Mucosa of gallbladder (tissue), 1 donor: ENCODE measurements at regions not wholly inside any gene's neighbourhood (a gene's known extent, or its start where the extent isn't known, plus 50 kb on each side); places are given as distances from the start of the nearest gene placed in this dataset.

ENCODE experiments used
- DNase-seq: peaks from one replicate; pipeline ENCODE4 v3.0.0-alpha.2; 2020; ENCODE audit warnings: low spot score
- donor health status: DM: no; HTN: no; CAD: no.

DNA sequence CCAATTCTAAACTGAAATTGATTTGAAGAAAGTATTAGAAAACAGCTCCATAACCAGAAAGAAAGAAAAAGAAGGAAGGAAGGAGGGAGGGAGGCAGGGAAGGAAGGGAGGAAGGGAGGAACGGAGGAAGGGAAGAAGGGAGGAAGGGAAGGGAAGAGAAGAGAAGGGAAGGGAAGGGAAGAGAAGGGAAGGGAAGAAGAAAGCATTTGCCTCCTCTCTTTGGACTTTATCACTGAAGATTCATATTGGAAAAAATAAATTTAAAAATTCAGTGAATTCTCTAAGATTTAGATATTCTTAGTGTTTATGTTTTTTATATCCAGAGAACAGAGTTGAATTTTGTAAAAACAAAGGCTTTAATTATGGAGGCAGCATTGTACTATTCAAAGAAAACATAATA is 68.5 kb upstream of the NXT1 start:
- DNase-seq, result no peak

GRCh38 chr20:23279836-23280235 is 70.8 kb upstream of the NXT1 start:
- DNase-seq, result no peak

DNA sequence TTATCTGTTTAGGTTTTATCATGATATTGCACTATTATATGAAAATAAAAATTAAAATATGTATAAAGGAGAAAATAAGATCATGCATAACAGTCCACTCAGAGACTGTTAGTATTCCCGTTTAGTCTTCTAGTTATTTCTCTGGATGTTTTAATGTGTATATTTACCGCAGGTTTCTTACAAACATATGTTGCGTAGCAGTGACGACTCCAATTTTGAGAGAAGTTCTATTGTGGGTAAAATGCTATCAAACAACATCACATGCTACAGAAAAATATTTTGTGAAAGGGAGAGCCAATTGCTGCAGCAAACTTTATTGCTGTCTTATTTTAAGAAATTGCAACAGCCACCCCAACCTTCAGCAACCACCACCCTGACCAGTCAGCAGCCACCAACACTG is 72.4 kb upstream of the NXT1 start:
- DNase-seq, result no peak

GRCh38 chr20:23277316-23277715 is 73.3 kb upstream of the NXT1 start:
- DNase-seq, result no peak

DNA sequence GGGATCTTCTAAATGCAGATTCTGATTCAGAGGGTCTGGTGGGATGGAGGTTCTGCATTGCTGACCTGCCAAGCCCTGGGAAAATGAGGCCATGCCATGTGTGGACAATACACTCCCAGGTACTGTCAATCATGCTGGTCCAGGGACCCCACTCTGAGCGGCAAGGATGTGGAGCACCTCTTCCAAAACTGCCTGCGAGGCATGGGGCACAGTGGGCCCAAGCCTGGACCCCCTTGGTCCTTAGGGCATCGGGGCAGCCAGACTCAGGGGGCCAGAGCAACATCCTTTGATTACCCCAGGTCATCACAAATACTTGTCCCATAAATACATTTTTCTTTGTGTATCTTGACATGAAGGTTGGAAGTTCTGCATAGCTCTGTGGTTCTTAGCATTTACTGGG is 76.8 kb upstream of the NXT1 start:
- no peak for DNase-seq

DNA sequence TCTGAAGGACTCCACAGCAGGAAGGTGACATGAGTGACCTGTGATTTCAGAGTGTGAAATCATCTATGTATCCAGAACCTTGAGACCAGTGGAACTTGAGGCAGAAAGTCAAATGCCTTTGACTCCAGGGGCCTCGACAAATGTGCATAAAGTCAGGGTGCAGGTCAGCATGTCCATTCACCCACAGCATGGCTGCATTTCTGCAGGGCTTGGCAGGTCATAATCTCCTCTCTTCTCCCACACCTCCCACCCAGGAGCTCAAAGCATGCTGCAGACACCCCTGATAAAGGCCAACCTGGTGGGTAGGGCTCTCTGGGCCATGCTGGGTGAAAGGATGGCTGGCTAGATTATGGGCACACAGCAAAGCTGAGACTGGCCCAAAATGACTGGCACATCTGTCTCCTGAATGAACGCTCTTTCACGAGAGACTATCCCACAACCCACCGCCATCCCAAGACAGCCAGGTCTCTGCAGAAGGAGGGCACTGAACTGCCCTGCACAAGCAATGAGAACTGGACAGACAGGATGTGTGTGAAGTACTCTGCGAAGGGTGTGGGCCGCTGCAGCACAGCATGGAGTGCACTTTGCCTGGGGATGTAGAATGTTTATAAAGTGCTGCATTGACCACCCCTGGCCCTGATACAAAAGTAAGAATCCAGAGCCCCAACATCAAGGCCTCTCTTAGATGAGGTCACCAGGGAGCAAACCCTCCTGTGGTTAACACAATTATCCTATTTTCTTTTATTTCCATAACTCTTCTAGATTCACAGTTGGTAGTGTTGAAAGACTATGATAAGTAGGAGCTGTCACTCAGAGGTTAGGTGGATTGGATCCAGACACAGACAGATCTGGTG is 78.2 kb upstream of the NXT1 start:
- no peak for DNase-seq

- DNase-seq, result no peak
Measured at GRCh38 chr20:23270382-23270911, 80.1 kb upstream of the NXT1 start.

DNA sequence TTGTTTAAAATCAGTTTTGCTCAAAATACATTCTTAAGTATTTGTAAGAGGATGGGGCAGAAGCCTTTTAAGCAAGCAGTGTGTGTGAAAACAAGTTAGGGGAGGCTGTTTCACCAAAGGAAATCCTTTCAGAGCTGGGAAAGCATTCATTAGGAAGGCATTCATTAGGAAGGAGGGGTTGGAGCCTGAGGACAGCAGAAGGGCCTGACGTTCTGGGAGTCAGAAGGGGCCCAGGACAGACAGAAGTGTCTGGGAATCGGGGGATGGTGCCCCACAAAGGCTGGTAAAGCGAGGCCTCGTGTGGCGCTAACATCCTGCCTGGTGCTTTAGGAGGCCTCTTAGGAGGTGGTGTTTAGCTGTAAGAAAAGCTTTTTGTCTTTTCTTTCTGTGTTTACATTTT is 80.6 kb upstream of the NXT1 start:
- no peak for DNase-seq

DNA sequence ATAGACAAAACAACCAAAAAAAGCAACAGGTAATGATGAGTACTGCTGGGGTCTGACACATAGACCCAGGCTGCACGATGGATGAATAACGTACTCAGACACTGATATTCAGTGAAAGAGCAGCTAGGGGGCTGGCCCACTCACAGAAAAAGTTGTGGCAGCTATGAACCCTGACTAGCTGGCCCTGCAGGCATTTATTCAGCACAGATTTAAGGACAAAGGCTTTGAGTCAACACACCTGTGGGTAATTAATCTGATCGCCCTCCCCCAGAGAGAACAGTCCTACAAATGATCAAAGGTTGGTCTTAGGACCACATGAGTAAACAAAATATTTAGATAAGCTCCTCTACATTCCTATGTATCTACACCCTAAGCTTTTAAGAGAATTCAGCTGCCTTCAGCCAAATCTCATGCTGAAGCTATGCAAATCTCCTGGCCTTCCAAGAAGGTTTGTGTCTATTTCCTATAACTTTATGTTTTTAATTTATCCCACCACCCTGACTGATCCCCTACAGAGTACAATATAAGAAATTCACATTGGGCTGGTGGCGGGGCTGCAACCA is 81.7 kb upstream of the NXT1 start:
- no peak for DNase-seq

DNA sequence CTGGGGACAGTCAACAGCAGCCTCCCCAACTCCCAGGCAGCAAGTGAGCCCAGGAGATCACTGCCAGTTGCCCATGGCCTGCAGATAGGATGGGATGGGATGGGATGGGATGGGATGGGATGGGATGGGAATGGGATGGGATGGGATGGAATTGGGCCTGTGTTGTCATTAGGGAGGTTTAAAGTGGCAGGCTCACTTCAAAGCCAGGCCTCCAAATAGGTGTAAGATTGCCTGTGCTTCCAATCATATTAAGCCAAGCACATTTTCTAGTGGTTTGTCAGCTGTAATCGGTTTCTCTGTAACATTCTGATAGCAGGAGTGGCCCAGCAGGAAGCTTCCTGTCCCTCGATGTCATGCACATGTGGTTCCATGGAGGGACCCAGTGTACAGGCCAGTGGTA is 82.7 kb upstream of the NXT1 start:
- DNase-seq, result no peak

DNA sequence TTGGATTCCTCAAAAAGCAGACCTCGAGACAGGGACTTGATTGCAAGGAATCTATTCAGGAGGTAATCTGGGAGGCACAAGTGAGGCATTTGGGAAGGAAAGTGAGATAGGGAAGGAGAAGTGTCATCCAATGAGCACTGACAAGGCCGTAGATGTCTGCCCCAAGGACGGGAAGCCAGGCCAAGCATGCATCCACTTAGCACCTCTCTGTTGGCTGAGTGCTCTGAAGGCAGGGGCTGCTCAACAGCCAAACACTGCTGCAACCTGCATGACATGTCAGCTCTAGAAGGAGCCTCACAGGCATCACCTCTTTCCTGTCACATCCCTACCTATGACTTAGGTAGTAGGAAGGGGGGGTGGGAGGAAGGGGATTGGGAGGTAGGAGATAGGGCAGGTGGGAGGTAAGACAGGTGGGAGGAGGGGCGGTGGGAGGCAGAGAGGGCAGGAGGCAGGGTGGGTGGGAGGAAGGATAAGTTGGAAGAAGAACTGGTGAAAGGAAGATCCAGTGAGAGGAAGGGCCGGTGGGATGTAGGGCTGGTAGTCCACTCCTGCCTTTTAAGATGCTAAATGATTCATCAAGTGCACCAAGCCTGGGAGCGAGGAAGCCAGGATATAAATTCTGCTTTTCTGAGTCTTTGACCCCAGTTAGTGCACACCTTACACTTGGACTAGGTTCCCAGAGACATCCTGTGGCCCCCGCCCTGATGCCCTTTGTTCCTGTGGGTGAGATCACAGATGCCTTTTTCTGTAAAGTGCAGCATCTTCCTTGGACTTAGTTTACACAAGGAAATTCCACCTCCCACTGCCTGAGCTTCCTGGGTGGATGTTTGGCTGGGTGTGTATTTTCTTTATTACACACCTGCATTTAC is 83.8 kb upstream of the NXT1 start:
- no peak for DNase-seq

GRCh38 chr20:23265226-23265625 is 85.4 kb upstream of the NXT1 start:
- no peak for DNase-seq

GRCh38 chr20:23264545-23264944 is 86.0 kb upstream of the NXT1 start:
- no peak for DNase-seq

DNA sequence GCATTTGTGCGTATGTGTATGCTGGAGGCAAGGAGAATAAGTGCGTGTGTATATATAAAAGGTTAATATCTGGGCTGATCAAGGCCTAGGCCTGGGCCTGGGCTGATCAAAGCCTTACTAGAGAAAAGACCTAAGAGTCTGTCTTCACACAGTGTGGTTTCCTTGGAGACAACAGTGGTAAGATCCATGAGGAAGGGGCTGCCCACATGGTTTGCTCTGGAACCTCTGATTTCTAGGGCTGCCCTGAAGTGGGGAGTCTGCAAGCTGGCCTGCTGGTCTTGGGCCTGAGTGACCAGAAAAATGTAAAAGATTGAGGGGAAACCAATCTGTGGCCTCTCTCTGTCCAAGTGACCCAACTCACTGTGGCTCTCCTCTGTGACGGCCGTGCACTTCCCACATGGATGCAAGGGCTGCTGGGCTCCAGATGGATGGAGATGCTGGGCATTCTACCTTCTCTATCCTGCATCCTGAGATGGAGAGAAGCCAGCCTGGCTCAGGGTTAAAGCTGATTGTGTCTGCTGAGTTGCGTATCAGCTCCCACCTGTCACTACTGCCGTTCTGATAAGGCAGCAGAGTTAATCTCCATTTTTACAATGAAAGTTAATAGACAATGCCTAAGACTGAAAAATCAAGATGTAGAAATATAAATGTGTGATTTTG is 90.3 kb upstream of the NXT1 start:
- DNase-seq, result no peak

GRCh38 chr20:23258747-23259121 is 91.9 kb upstream of the NXT1 start:
- no peak for DNase-seq

DNA sequence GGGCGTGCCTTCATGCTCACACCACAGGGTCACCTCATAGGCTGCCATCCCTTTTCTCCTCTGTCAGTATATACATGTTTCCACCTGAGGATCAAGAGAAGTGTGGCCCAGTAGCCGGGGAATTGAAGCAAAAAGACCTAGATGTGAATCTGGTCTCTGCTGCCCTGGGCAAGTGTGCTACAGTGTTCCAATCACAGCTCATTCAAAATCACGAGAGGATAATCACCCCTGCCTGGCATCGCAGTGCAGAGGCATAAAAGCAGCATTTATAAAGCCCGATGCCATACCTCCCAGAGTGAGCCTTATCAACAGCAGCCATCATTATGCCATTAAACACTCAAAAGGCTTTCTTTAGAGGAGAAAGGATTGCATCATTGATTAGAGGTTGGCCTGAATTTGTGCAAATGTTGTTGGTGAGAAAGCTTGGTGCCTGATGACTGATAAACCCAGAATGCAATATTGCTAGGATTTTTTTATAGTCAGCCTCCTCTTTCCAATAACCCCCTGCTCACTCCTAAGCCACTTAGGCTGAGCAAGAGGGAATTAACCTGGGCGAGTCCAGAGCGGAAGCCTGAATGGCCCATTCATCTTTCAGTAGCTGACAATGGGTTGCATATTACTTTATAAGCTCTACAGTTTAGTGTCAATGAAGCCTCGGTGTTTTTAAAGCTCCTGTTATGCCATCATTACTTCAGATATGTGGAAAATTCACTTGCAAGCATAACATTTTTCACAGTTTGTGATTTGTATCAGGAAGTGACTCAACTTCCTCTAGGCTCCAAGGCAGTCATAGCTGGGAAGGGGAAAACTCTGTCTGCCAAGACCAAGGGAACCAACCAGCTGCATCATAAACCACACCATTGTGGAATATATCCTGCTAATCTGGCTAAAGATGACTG is 92.5 kb upstream of the NXT1 start:
- DNase-seq, result no peak

- DNase-seq, result no peak
Measured at GRCh38 chr20:23257106-23257761, 93.4 kb upstream of the NXT1 start.

DNA sequence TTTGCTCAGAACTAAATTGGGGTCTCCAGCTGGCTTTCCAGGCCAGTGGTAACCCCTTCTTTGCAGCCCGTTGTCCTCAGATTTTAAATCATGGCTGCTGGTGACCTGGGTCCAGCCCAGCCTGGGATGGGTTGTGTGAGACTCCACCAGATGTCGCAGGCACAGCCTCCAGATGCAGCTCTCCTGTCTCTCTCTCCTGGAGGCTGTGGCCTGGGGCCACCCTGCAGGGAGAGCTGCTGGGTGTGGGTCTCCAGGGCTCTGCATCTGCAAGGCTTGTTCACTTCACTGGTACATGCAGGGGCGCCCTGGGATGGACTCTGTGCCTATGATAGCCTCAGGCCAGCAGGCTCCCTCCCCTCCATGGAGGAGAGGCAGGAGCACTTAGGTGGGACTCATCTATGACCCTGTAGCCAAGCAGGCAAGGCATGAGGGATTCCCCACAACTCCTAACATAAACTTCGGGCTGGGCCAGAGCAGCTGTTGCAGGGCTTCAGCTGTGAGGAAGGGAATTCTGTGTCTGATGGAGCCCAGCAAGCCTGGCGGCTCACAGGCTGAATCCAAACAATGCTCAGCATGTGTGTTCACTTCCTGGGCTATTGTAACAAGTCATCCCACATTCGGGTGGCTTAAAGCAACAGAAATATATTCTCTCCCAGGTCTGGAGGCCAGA is 94.7 kb upstream of the NXT1 start:
- no peak for DNase-seq

DNA sequence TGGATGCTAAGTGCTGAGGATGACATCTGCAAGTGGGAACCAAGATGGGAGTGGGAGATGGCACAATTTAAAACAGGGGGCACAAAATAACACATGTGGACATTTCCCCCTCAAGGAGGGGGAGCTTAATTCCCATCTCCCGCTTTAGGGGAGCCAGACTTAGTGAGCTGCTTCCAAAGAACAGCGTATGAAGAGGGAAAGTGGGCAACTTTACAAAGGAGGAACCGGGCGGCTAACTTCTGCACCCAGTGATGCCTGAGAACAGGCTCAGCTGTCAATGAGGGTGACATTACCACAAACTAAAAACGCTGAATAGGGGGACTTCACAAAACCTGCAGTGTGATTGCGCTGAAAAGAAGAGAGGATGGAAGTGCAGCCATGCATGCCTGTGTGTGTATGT is 95.5 kb upstream of the NXT1 start:
- no peak for DNase-seq

DNA sequence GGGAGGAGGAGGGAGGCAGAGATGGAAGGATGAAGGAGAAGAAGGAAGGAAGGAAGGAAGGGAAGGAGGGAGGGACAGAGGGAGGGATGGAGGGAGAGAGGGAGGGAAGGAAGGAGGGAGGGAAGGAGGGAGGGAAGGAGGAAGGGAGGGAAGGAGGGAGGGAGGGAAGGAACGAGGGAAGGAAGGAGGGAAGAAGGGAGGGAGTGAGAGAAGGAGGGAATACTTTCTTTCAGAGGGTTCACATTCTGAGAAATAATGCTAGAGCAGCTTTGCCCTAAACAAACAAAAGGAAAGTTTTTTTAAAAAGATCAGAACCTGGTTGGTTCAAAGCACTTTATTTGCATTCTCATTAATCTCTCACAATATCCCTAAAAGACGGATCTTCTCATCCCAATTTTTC is 96.1 kb upstream of the NXT1 start:
- DNase-seq, result no peak
